Right hindlimb (tissue), 1 donor: ENCODE measurements at regions not wholly inside any gene's neighbourhood (a gene's known extent, or its start where the extent isn't known, plus 50 kb on each side); places are given as distances from the start of the nearest gene placed in this dataset.
"Not testable (repeated sequence)": the region's sequence is repeated elsewhere in the genome, so short reads cannot be mapped to it uniquely, and the experiment has no call there.

Experiments
- DNase-seq: peaks from one replicate; pipeline ENCODE4 v3.0.0-alpha.2; 2018

DNA sequence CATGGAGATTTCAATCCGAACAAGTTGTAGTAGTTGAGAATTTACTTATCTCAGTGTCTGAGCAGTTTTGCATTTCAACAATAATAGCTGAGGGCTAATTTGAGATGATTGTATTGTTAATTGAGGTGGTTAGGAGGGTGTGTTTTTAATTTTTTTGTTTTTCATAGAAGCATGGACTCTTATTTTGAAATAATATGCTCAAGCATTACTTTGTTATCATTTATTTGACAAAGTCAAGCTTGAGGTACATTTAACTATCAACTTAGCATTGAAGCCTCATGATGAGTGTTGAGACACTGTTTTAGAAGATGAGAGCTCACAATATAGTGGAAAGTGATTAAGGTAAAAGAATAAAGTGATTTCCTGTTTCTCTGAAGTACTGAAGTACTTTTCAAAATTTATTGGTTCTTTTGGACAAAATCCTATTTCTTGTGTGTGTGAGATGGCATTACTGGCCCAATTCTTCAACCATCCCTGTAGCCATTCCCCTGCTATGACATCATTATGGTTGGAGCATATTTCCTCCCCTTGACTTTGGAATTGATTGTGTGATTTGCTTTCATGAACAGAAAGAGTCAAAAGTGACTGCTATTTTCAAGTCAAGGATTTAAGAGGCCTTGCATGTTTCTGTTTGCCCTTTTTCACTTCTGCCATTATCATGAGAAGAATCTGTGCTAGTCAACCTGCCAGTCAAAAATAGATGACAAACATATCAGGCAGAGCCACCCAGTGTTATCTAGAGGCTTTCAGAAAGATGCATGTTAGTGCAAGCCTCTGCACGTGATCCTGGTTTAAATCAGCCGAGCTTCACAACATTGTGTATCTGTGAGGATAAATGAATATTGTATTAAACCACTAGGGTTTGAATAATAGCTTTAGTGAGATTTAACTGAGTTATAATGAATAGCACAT, 1112.3 kb upstream of the CITED2 start:
- DNase-seq = no peak

DNA sequence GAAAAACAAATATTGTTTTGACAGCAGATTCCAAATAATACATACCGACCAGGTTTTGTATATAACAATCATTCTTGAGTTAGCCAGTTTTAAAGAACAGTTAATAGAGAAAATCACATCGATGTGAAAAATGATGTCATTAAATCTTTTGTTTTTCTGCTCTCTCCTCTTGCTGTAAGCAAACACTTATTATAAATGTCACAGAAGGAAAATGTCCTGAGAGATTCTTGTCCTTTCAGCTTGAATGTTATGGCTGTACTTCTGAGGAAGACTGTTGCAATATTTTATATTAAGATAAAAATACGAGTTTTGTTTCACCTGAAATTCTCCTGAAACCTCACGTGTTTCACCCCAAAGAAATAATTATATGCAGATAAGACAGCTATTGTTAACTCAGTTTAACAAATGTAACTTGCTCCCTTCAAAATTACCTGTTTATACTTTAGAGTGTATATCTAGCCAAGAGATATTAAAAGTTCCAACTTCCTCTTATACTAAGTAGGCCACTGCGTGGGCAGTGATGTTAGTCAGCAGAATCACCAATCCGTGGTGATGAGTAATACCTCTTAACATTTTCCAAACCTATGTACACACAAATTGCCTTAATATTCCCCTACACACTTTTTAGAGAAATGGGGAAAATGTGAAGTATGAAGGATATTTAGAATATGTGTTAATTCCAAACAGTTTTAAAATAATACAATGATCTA, 1111.4 kb upstream of the CITED2 start:
- no peak for DNase-seq

DNA sequence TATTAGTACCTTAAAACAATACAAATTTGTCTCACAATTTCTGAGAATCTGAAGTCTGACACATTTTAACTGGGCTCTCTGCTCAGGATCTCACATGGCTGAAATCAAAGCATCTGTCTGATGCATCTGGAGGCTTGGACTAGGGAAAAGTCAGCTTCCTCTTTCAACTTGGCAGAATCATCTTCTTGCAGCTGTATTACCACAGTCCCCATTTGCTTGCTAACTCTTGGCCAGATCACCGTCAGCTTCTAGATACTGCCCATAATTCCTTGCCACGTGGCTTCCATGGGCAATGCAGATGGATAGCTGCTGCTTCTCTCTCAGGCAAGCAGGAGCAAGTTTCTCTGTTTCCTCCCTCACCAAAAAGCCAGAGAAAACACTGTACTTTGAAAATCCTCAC, 1106.4 kb upstream of the CITED2 start:
- peak; percentile 39 for DNase-seq

DNA sequence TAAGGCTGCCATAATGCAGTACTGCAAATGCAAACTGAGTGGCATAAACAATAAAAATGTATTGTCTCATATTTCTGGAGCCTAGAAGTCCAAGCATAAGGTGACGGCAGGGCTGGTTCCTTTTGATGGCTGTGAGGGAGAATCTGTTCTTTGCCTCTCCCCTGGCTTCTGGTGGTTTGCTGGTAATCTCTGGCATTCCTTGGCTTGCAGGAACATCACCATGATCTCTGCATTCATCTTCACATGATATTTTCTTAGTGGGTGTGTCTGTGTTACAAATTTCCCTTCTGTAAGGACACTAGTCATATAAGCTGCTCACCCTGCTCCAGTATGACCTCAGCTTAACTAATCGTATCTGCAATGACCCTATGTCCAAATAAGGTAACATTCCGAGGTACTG, 1104.2 kb upstream of the CITED2 start:
- no peak for DNase-seq

DNA sequence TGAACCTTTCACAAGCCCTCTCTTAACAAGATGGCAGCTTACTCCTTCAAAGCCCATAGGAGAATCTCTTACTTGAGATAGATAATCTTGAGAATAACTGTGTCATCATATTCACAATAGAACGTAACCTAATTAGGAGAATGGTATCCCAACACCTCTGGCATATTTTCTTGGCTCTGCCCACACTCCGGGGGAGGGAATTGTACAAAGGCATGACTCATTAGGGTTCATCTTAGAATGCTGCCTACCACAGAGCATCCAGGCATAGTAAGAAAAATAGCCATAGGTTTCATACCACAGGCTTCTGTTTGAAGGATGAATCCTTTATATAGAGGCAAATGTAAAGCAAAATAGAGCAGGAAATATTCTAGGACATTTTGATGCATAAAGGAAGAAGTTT, 1100.6 kb upstream of the CITED2 start:
- no peak for DNase-seq

DNA sequence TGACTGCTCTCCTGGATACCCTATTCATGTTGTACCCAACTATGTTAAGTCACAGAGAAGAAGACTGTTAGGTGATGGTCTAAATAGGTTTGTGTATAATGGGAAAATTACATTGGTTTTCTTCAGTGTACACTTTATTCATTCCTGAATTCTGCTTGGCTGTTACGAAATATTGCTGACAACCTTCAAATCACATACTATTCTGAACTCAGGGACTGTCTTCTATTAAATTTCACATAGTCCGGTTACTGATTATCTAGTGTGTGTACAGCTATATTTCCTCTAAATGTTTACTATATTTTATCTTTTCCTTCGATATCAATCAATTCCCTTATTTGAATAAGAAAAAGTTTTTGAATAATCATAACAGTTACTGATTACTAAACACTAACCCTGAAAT, 1090.3 kb upstream of the CITED2 start:
- no peak for DNase-seq

DNA sequence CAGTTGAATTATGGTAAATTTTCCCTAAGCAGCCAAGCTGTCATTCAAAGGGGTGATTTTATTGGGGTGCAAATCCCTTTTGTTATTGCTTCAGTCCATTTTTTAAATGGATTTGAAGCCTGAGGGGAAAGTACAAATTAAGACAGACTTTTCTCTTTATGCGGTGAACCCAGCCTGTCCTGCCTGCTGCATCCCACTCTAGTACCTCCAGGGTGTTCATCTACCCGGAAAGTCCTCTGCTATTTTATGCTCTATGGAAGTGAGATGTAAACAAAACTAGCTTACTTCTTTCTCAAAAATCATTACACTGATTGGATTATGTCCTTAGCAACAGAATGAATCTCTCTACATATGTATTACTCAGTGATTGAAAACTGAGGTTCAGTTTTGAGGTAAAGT, 1088.9 kb upstream of the CITED2 start:
- DNase-seq = no peak

DNA sequence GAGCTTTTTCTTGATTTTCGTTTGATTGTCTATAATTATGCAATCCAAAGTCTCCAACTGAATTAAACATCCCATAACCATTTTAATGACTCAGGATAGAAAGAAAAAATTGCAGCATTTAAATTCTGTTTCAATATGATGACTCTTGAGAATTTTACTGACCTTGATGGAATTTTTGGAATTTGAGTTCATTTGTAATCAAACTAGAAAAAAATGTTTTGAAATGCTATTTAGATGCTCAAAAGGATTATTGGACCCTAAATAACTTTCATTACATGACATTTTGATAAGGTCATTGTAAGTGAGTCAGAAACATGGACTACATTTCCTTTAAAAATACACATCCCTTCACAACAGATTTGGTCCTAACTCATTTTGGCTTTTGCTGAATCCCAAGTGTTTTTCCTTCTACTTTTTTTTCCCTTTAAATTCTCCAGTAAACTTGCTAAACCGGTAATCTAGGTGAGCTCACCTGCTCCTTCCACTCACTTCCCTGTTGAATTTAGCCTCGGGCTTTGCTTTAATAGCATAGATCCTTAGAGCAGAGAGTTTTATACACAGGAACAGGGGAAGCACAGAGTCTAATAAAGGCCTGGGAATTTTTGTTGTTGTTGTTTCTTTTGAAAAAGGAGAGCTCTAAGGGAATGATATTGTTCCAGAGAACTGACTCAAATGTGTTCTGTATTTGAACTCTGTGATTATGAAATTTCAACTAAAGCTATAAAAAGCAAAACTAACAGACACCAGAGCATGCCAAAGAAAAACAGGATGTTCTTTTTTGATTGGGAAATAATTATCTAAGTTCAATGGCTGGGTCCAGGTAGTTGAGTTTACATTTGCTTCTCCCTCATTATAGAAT, 1088.2 kb upstream of the CITED2 start:
- no peak for DNase-seq

DNA sequence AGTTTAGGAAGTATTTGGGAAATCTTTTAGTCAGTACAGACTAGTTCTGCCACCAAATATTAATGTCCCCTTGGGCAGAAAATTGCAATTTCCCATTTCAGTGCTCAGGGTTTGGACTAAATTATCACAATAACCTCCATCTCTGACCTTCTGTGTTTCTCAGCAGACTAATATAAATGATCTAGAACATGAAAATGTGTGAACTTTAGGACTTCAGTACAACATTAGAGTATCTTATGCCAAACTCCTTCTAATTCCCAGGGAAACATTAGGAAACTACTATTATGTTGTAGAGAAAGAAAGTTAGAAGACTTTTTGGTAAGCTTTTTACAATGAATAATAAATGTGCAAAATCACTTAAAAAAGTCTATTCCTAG, 1087.6 kb upstream of the CITED2 start:
- DNase-seq = no peak

DNA sequence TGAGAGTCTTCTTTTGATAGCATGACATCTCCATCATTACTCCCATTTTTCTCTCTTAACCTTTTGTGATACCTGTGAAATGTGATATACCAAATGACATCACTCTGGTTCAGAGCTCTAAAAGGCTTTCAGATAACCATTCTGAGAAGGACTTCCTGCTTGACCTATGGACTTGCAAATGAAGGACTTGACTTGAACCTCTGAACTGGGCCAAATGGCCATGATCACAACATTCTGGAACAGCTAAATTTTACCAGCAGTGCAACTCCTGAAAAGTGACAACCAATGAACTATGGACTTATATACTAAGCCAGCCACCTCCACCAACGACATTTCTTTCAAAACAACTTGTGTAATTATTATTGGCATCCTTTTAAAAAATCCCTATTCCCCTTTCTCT, 1085.8 kb upstream of the CITED2 start:
- no peak for DNase-seq

DNA sequence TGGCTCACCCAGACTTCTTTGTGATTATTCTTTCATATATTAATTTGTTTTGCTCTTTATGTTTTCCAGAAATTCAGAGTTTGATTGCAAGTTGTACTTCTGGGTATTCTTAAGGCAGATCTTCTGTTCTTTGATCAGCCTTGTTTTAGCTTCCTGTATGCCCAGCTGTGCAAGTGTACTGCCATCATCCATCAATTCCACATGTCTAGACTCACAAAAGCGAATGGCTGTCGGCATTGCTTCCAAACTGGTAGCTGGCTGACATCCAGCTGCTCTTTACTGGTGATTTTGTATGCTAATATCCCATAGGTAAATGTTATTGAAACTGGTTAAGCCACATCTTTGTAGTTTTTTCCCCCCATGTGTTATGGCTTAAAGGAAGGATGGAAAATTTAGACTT, 1084.8 kb upstream of the CITED2 start:
- DNase-seq = no peak

DNA sequence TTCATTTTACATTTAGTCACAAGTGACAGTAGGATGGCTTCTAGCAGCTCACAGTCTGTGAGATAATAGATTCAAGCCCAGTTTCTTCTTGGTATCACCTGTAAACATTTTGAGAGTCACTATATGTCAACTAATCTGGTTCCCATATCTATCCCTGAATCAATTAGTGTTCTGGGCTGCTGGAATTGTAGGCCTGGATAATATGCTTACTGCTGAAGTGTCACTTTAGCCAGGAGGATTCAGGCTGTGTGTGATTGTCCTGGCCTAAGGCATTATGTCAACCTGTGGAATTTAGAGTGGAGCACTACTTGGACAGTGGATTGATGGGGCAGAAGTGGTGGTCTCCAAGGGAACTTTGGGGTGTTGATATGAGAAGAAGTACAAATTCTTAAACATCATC, 1071.8 kb upstream of the CITED2 start:
- DNase-seq = no peak

DNA sequence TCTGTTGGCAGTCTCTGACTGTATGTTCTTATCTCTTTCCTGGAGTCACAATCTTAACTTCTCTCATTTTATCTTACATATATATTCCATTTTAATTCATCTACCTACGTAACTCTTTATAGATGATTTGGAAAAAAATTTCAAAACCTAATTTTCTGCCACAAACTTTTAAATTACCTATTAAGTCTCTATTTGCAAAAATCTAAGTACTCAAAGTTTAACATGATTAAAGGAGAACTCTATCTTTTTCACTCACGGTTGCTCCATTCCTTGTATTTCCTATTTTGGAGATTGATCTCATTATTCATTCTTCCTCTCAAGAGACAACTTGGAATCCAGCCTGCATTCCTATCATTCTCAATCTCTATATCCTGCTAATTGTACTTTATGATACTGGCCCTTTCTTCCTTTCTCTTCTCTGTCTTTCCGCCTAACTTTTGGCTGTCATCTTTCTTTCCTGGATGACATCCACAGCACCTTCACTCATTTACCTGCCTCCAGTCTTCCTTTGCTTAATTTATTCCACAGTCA, 1071.1 kb upstream of the CITED2 start:
- DNase-seq = no peak

DNA sequence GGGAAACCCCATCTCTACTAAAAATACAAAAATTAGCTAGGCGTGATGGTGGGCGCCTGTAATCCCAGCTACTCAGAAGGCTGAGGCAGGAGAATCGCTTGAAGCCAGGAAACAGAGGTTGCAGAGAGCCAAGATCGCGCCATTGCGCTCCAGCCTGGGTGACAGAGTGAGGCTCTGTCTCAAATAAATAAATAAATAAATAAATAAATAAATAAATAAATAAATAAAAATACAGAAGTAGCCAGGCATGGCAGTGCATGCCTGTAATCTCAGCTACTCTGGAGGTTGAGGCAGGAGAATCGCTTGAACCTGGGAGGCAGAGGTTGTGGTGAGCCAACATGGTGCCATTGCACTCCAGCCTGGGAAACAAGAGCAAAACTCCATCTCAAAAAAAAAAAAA, 1068.7 kb upstream of the CITED2 start:
- not testable (repeated sequence) for DNase-seq

DNA sequence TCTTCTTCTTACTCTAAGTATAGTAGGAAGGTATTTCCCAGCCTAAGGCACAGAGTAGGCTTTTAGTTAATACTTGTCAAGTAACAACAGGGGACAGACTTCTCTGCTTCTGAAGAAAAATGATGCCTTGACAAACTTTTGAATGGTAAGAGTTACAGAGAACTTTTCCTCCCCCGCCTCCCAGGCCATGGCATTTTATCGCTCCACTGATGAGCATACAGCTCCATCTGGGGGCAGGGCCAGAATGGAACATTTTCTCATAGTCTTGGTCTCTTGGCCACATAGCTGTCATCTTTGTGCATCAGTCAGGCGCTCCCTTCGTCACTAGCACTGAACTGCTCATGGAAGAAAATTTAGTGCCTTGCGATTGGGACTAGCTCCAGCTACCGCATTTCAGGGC, 1066.8 kb upstream of the CITED2 start:
- DNase-seq = peak; percentile 30

DNA sequence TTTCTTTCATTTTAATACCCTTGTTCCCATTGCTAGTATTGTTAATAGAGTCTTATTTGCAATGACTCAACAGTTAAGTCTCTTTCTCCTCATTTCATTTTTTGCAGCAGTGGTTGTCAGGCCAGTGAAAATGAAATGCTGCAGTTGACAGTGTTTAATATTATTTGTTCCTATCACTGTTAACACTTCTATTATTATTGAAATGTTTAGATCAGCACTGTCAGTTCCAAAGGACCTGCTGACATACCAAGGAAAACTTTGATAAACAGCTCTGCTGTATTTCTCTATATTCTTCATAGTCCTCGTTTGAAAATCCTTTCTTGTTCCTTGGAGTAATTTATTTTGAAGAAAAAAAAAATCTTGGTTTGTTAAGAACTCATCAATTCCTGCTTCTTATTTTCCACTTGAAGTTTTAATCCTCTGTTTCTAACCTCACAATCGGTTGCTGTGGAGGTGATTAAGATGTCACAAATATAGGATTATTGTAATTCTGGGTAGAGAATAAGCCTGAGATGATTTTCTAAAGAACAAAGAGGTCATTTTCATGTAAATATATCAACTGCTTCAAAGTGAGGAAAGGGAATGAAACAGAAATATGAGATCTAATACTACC, 1065.9 kb upstream of the CITED2 start:
- no peak for DNase-seq

DNA sequence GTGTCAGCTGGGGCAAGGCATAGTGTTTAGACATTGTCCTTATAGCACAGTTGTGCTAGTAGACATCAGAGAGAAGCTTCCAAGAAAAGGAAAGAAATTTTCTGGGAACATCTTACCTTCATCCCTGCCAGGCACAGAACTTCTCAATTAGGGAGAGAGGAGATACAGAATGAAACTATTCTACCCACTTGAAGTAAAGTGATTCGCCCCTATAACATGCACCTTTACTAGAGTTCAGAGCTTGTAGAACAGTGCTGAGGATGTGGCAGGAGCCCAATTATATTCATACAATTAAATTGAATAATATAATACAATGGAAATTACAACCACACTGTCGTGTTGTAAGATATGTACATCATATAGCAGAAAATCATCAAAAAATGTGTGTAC, 1063.9 kb upstream of the CITED2 start:
- DNase-seq = no peak

DNA sequence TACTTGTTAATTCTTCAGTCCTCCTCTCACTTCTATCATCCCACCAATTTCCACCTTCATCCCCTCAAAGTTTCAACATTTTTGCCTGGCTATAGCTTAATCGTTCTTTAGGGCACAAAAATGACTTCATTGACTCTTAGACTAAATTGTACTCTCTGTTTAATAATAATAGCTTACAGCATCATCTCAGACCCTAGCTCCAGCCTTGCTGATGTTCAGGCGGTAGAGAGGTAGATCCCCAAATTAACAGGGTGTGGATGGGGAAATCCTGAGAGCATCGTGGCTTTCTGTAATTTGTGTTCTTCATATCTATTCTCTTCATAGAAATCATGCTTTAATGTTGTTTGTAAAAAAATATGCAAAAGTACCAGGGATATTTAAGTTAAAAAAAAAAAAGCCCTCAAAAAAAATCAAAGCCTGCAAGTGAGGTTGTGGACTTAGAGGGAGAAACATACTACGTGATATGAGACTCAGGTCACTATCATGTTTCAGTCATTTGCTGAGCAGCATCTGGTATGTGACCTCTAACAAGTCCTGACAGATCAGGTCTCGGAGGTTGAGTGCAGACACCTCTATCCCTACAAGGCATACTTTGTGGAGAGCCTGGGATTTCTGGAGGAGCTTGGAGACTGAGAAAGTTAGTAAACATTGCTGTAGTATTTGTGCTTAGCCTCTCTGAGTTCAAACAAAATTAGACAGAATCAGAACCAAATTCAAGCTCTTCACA, 1063.3 kb upstream of the CITED2 start:
- DNase-seq = no peak

DNA sequence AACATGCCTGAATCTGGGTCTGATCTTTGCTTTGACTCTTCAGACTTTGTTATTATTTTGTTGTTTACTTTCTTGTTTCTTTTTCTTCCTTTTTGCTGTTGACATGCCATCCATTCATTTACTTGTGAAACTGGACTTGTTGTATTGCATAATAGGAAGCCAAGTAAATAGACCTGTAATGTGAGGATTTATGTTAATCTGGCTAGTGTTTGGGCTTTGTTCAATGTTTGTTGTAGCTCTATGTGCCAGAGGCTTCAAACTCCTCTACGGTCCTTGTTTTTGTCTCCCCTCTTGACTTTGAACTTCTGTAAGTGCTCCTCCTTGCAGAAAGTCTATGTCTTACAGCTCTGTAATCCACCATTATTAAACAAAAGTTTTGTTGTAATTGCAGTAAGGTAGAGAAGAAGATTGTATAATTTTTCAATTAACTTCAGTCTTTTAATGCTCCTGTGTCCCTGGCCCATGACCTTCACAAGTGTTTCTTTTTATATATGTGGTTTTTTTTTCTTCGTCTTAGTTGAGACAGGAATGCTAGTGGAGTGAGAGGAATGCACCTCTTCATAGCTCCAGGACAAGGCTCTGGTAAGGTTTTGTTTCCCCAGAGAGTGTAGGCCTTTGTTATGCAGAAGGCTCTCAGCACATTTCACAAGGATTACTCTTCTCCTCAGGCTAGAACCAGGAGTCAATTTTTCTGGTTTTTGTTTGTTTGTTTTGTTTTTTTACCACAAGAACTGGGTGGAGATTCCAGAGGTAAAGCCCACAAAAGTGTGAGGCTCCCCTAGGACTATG, 1061.8 kb upstream of the CITED2 start:
- no peak for DNase-seq

DNA sequence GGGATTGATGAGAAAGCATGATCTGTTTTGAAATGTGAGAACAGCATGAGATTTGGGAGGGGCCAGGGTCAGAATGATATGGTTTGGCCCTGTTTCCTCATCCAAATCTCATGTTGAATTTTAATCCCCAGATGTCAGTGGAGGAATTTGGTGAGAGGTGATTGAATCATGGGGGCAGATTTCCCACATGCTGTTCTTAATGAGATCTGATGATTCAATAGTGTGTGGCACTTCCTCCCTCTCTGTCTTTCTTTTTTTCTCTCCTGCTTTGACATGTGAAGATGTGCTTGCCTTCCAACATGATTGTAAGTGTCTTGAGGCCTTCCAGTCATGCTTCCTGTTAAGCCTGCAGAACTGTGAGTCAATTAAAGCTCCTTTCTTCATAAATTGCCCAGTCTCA, 1060.3 kb upstream of the CITED2 start:
- no peak for DNase-seq

DNA sequence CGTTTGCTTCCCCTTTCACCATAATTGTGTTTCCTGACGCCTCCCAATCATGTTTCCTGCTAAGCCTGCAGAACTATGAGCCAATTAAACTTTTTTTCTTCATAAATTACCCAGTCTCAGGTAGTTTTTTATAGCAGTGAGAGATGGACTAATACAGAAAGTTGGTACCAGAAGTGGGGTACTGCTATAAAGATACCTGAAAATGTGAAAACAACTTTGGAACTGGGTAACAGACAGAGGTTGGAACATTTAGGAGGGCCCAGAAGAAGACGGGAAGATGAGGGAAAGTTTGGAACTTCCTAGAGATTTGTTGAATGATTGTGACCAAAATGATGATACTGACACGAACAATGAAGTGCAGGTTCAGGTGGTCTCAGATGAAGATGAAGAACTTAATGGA, 1058.6 kb upstream of the CITED2 start:
- DNase-seq = no peak
